ENCODE measurements at regions not wholly inside any gene's neighbourhood (a gene's known extent, or its start where the extent isn't known, plus 50 kb on each side); places are given as distances from the start of the nearest gene placed in this dataset.

- TF ChIP-seq, protein P1, sequence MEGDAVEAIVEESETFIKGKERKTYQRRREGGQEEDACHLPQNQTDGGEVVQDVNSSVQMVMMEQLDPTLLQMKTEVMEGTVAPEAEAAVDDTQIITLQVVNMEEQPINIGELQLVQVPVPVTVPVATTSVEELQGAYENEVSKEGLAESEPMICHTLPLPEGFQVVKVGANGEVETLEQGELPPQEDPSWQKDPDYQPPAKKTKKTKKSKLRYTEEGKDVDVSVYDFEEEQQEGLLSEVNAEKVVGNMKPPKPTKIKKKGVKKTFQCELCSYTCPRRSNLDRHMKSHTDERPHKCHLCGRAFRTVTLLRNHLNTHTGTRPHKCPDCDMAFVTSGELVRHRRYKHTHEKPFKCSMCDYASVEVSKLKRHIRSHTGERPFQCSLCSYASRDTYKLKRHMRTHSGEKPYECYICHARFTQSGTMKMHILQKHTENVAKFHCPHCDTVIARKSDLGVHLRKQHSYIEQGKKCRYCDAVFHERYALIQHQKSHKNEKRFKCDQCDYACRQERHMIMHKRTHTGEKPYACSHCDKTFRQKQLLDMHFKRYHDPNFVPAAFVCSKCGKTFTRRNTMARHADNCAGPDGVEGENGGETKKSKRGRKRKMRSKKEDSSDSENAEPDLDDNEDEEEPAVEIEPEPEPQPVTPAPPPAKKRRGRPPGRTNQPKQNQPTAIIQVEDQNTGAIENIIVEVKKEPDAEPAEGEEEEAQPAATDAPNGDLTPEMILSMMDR (IDR thresholded peaks at IDR 0.05; ENCODE audit: low read depth, low read length), result no peak
- POLR2A ChIA-PET, result no interaction called here
- Histone ChIP-seq H3K9me3 (ENCODE audit: control insufficient read depth, insufficient read depth, low read length) (no peaks in the 10 kb centered on the region), H3K4me3 (ENCODE audit: low read depth, low read length) (no peak overlapping the region), H3K27me3 (ENCODE audit: control insufficient read depth, insufficient read depth, low read length) (no peaks in the 10 kb centered on the region), H3K27ac (ENCODE audit: low read depth, low read length) (no peak overlapping the region)
- DNase-seq (ENCODE audit: low read depth, low spot score), result no peak
- CTCF ChIA-PET, result no interaction called here
Observed at GRCh38 chr3:65238652-65239051, 550.9 kb upstream of the ADAMTS9 start.

GRCh38 chr3:65234499-65234898 is 546.7 kb upstream of the ADAMTS9 start:
- H3K4me3 ChIP-seq (ENCODE audit: low read depth, low read length), result no peak overlapping the region
- POLR2A ChIA-PET, result no interaction called here
- H3K27me3 ChIP-seq (ENCODE audit: control insufficient read depth, insufficient read depth, low read length), result no peaks in the 10 kb centered on the region
- CTCF ChIA-PET, result interaction anchor here (0.6 kb wide), 1 partner anchor 354 kb away, joined by 5 read pairs; no protein-coding TSS in a partner anchor
- TF ChIP-seq, protein P1 (IDR thresholded peaks at IDR 0.05; ENCODE audit: low read depth, low read length), result no peak
- DNase-seq (ENCODE audit: low read depth, low spot score), result no peak
- no peak overlapping the region for H3K27ac ChIP-seq (ENCODE audit: low read depth, low read length)
- H3K9me3 ChIP-seq (ENCODE audit: control insufficient read depth, insufficient read depth, low read length), result no peaks in the 10 kb centered on the region

DNA sequence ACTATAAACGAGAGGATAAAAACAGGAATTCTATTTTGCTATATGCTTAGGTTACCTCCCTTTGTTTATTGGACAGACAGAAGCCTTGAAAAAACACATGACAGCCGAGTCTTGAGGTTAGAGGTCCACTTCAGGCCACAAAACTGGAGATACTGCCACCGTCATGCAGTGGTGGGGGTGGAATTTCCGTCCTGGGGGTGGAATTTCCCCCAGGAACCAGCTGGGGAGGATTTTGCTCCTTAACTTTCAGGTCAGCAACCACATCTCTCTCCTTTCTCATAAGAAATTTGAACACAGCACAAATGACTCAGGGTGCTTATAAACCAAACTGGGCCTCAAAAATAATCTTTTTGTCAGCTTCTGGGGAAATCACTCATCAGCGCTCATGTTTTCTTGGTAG is 545.8 kb upstream of the ADAMTS9 start:
- H3K9me3 ChIP-seq (ENCODE audit: control insufficient read depth, insufficient read depth, low read length), result no peaks in the 10 kb centered on the region
- ChIA-PET POLR2A (no interaction called here), CTCF (no interaction called here)
- H3K27me3 ChIP-seq (ENCODE audit: control insufficient read depth, insufficient read depth, low read length), result no peaks in the 10 kb centered on the region
- no peak overlapping the region for H3K4me3 ChIP-seq (ENCODE audit: low read depth, low read length)
- H3K27ac ChIP-seq (ENCODE audit: low read depth, low read length), result no peak overlapping the region
- no peak for DNase-seq (ENCODE audit: low read depth, low spot score)
- TF ChIP-seq, protein P1 (IDR thresholded peaks at IDR 0.05; ENCODE audit: low read depth, low read length), result no peak

GRCh38 chr3:65231544-65231943 is 543.7 kb upstream of the ADAMTS9 start:
- TF ChIP-seq, protein P1 (IDR thresholded peaks at IDR 0.05; ENCODE audit: low read depth, low read length), result no peak
- Histone ChIP-seq H3K27ac (ENCODE audit: low read depth, low read length) (no peak overlapping the region), H3K4me3 (ENCODE audit: low read depth, low read length) (no peak overlapping the region), H3K27me3 (ENCODE audit: control insufficient read depth, insufficient read depth, low read length) (peaks cover 1% of the 10 kb centered on the region), H3K9me3 (ENCODE audit: control insufficient read depth, insufficient read depth, low read length) (no peaks in the 10 kb centered on the region)
- ChIA-PET CTCF (no interaction called here), POLR2A (no interaction called here)
- DNase-seq (ENCODE audit: low read depth, low spot score), result no peak

- DNase-seq (ENCODE audit: low read depth, low spot score), result no peak
- Histone ChIP-seq H3K27ac (ENCODE audit: low read depth, low read length) (no peak overlapping the region), H3K9me3 (ENCODE audit: control insufficient read depth, insufficient read depth, low read length) (no peaks in the 10 kb centered on the region), H3K27me3 (ENCODE audit: control insufficient read depth, insufficient read depth, low read length) (peaks cover 2% of the 10 kb centered on the region), H3K4me3 (ENCODE audit: low read depth, low read length) (no peak overlapping the region)
- TF ChIP-seq, protein P1 (IDR thresholded peaks at IDR 0.05; ENCODE audit: low read depth, low read length), result no peak
- ChIA-PET POLR2A (no interaction called here), CTCF (interaction anchor here (0.8 kb wide), 1 partner anchor 700 kb away, joined by 10 read pairs; no protein-coding TSS in a partner anchor)
Observed at GRCh38 chr3:65230261-65231139, 542.7 kb upstream of the ADAMTS9 start.
